Neuronal stem cell (in vitro differentiated cells): ENCODE measurements at regions not wholly inside any gene's neighbourhood (a gene's known extent, or its start where the extent isn't known, plus 50 kb on each side); places are given as distances from the start of the nearest gene placed in this dataset.

Experiments used
- DNase-seq: peaks from one replicate; pipeline ENCODE4 v3.0.0-alpha.2; 2013; ENCODE audit warnings: low spot score
- H2AFZ ChIP-seq: one replicate; pipeline ENCODE4 v1.6.1; 2013; ENCODE audit warnings: mild to moderate bottlenecking, low read length, inconsistent platforms
- H2AK5ac ChIP-seq: 2 replicates; pipeline ENCODE4 v1.6.1; 2013; ENCODE audit warnings: low read depth, mild to moderate bottlenecking, inconsistent platforms, low read length, moderate library complexity, mixed read lengths
- H2BK120ac ChIP-seq: 2 replicates; pipeline ENCODE4 v1.6.1; 2013; ENCODE audit warnings: low read depth, mild to moderate bottlenecking, inconsistent platforms, low read length, moderate library complexity, mixed read lengths
- H2BK12ac ChIP-seq: one replicate; pipeline ENCODE4 v1.6.1; 2013; ENCODE audit warnings: low read length, inconsistent platforms
- H2BK15ac ChIP-seq: 2 replicates; pipeline ENCODE4 v1.6.1; 2013; ENCODE audit warnings: mild to moderate bottlenecking, low read length, inconsistent platforms, mixed read lengths
- H2BK5ac ChIP-seq: one replicate; pipeline ENCODE4 v1.6.1; 2013; ENCODE audit warnings: inconsistent platforms, mild to moderate bottlenecking, low read length, moderate library complexity
- H3K14ac ChIP-seq: one replicate; pipeline ENCODE4 v1.6.1; 2013; ENCODE audit warnings: low read length, inconsistent platforms
- H3K18ac ChIP-seq: 2 replicates; pipeline ENCODE4 v1.6.1; 2013; ENCODE audit warnings: low read length, inconsistent platforms
- H3K23ac ChIP-seq: 2 replicates; pipeline ENCODE4 v1.6.1; 2013; ENCODE audit warnings: low read depth, mild to moderate bottlenecking, mixed read lengths, low read length, inconsistent platforms; ENCODE audit not compliant: poor library complexity
- H3K27ac ChIP-seq: replicated peaks from 3 replicates; pipeline ENCODE4 v1.5.1; 2013; ENCODE audit warnings: low read length, inconsistent platforms
- H3K27me3 ChIP-seq, 3 experiments: 2 replicates each; pipeline ENCODE4 v1.6.1; 2013; ENCODE audit warnings: low read length in 3 of 3, mild to moderate bottlenecking in 2 of 3, inconsistent platforms in 1 of 3, low read depth in 1 of 3, mixed read lengths in 1 of 3, moderate library complexity in 1 of 3; ENCODE audit not compliant: control insufficient read depth in 3 of 3, insufficient read depth in 3 of 3
- H3K36me3 ChIP-seq, 2 donors: replicated peaks in 1 of 2; 2 replicates each; pipeline ENCODE4 v1.6.1; 2013; ENCODE audit warnings: low read length in 2 of 2; ENCODE audit not compliant: control insufficient read depth in 2 of 2, insufficient read depth in 2 of 2
- H3K4ac ChIP-seq: 2 replicates; pipeline ENCODE4 v1.6.1; 2013; ENCODE audit warnings: inconsistent platforms, mild to moderate bottlenecking, low read length, moderate library complexity
- H3K4me1 ChIP-seq, 2 donors: 1 replicate in 1 of 2; 2 replicates in 1 of 2; pipeline ENCODE4 v1.6.1; 2013; ENCODE audit warnings: low read length in 2 of 2, low read depth in 1 of 2; ENCODE audit not compliant: control insufficient read depth in 2 of 2, insufficient read depth in 1 of 2
- H3K4me2 ChIP-seq: one replicate; pipeline ENCODE4 v1.6.1; 2013; ENCODE audit warnings: mild to moderate bottlenecking, low read length, inconsistent platforms; ENCODE audit not compliant: insufficient read depth, poor library complexity, severe bottlenecking
- H3K4me3 ChIP-seq, 2 donors: 2 replicates each; pipeline ENCODE4 v1.5.1; 2013; ENCODE audit warnings: low read length in 2 of 2, mild to moderate bottlenecking in 2 of 2, inconsistent platforms in 1 of 2, moderate library complexity in 1 of 2
- H3K79me1 ChIP-seq: one replicate; pipeline ENCODE4 v1.6.1; 2013; ENCODE audit warnings: low read depth, mild to moderate bottlenecking, inconsistent platforms, low read length, moderate library complexity
- H3K9ac ChIP-seq: one replicate; pipeline ENCODE4 v1.6.1; 2013; ENCODE audit warnings: mild to moderate bottlenecking, low read depth, low read length, inconsistent platforms; ENCODE audit not compliant: poor library complexity
- H3K9me3 ChIP-seq, 2 donors: replicated peaks in 1 of 2; 2 replicates each; pipeline versions ENCODE3 to v1.6.1; 2013; ENCODE audit warnings: low read length in 2 of 2, mild to moderate bottlenecking in 2 of 2, inconsistent platforms in 1 of 2, low read depth in 1 of 2, mixed read lengths in 1 of 2, moderate library complexity in 1 of 2; ENCODE audit not compliant: control insufficient read depth in 2 of 2, insufficient read depth in 1 of 2
- H4K8ac ChIP-seq: one replicate; pipeline ENCODE4 v1.6.1; 2013; ENCODE audit warnings: low read depth, mild to moderate bottlenecking, inconsistent platforms, low read length, moderate library complexity
- H4K91ac ChIP-seq: one replicate; pipeline ENCODE4 v1.6.1; 2013; ENCODE audit warnings: low read length, low read depth, mild to moderate bottlenecking, inconsistent platforms; ENCODE audit not compliant: poor library complexity
- WGBS, 2 donors: extraction: QIAGEN DNeasy Blood & Tissue Kit; methylation state at CpG; one replicate each; pipeline ENCODE4 v1.1.7; 2013; ENCODE audit warnings: missing lambda C conversion rate in 2 of 2, mixed read lengths in 1 of 2; ENCODE audit not compliant: insufficient read length in 2 of 2, insufficient replicate concordance in 1 of 2; ENCODE audit errors: extremely low coverage in 2 of 2; 5-methylcytosine and 5-hydroxymethylcytosine counted together

GRCh38 chr17:71502443-71502842 lies 618.4 kb upstream of the SOX9 start:
- Histone ChIP-seq H3K18ac (no peak overlapping the region), H3K4me3 (no peak overlapping the region), H3K14ac (no peak overlapping the region), H4K8ac (no peak overlapping the region), H3K79me1 (no peaks in the 10 kb centered on the region), H3K4me1 (peaks cover 0 to 10% of the 10 kb centered on the region in 2 donors), H4K91ac (no peak overlapping the region), H3K4me2 (no peak overlapping the region), H3K9ac (no peak overlapping the region), H3K9me3 (no peaks in the 10 kb centered on the region), H3K23ac (no peak overlapping the region), H3K4ac (no peak overlapping the region), H2BK12ac (no peak overlapping the region), H2AK5ac (no peak overlapping the region), H2BK120ac (no peak overlapping the region), H2AFZ (no peak overlapping the region), H3K36me3 (no peaks in the 10 kb centered on the region), H2BK15ac (no peak overlapping the region), H3K27me3 (no peaks in the 10 kb centered on the region), H2BK5ac (no peak overlapping the region), H3K27ac (no peak overlapping the region)
- DNase-seq, result no peak
- no CpG with 5 or more reads among the region's 1 CpG for WGBS, 2 donors

- H4K8ac ChIP-seq, result no peak overlapping the region
- no peaks in the 10 kb centered on the region for H3K27me3 ChIP-seq
- no peak overlapping the region for H3K23ac ChIP-seq
- no peak overlapping the region for H3K9ac ChIP-seq
- no peak overlapping the region for H3K4me2 ChIP-seq
- peak overlapping the region; percentile 35 for H3K27ac ChIP-seq
- H3K14ac ChIP-seq, result no peak overlapping the region
- H2BK5ac ChIP-seq, result no peak overlapping the region
- no CpG with 5 or more reads among the region's 6 CpGs for WGBS, 2 donors
- H3K4me3 ChIP-seq, result no peak overlapping the region
- H4K91ac ChIP-seq, result no peak overlapping the region
- no peak overlapping the region for H3K18ac ChIP-seq
- no peak for DNase-seq
- no peaks in the 10 kb centered on the region for H3K9me3 ChIP-seq
- no peak overlapping the region for H2BK15ac ChIP-seq
- no peak overlapping the region for H2AFZ ChIP-seq
- H3K36me3 ChIP-seq, result no peaks in the 10 kb centered on the region
- no peaks in the 10 kb centered on the region for H3K79me1 ChIP-seq
- H2BK12ac ChIP-seq, result no peak overlapping the region
- H2AK5ac ChIP-seq, result no peak overlapping the region
- H3K4ac ChIP-seq, result no peak overlapping the region
- no peak overlapping the region for H2BK120ac ChIP-seq
- peaks cover 0 to 10% of the 10 kb centered on the region in 2 donors for H3K4me1 ChIP-seq
Observed at GRCh38 chr17:71503710-71504465, 616.9 kb upstream of the SOX9 start.

GRCh38 chr17:71505200-71505599 lies 615.6 kb upstream of the SOX9 start:
- Histone ChIP-seq H3K4me3 (no peak overlapping the region), H3K18ac (no peak overlapping the region), H4K8ac (no peak overlapping the region), H2BK120ac (no peak overlapping the region), H2AFZ (no peak overlapping the region), H3K4ac (no peak overlapping the region), H3K27ac (no peak overlapping the region), H3K14ac (no peak overlapping the region), H3K27me3 (no peaks in the 10 kb centered on the region), H3K79me1 (no peaks in the 10 kb centered on the region), H3K9me3 (no peaks in the 10 kb centered on the region), H3K4me1 (peaks cover 0 to 10% of the 10 kb centered on the region in 2 donors), H2BK5ac (no peak overlapping the region), H3K4me2 (no peak overlapping the region), H3K36me3 (no peaks in the 10 kb centered on the region), H2BK12ac (no peak overlapping the region), H2AK5ac (no peak overlapping the region), H3K9ac (no peak overlapping the region), H2BK15ac (no peak overlapping the region), H3K23ac (no peak overlapping the region), H4K91ac (no peak overlapping the region)
- no CpG with 5 or more reads among the region's 2 CpGs for WGBS, 2 donors
- no peak for DNase-seq

- Histone ChIP-seq H3K4me2 (no peak overlapping the region), H2BK12ac (no peak overlapping the region), H2AFZ (no peak overlapping the region), H3K27ac (no peak overlapping the region), H2BK5ac (no peak overlapping the region), H4K91ac (no peak overlapping the region), H3K4me1 (peaks cover 0 to 10% of the 10 kb centered on the region in 2 donors), H3K27me3 (no peaks in the 10 kb centered on the region), H3K9me3 (no peaks in the 10 kb centered on the region), H4K8ac (no peak overlapping the region), H3K14ac (no peak overlapping the region), H3K36me3 (no peaks in the 10 kb centered on the region), H2AK5ac (no peak overlapping the region), H2BK15ac (no peak overlapping the region), H3K9ac (no peak overlapping the region), H3K79me1 (no peaks in the 10 kb centered on the region), H3K4ac (no peak overlapping the region), H3K4me3 (no peak overlapping the region), H3K23ac (no peak overlapping the region), H2BK120ac (no peak overlapping the region), H3K18ac (no peak overlapping the region)
- no CpG with 5 or more reads among the region's 6 CpGs for WGBS, 2 donors
- no peak for DNase-seq
Observed at GRCh38 chr17:71505981-71506380, 614.8 kb upstream of the SOX9 start.
